GM21786 (cell line): ENCODE measurements at regions not wholly inside any gene's neighbourhood (a gene's known extent, or its start where the extent isn't known, plus 50 kb on each side); places are given as distances from the start of the nearest gene placed in this dataset.

ENCODE experiments used
- ATAC-seq: cut with Tn5 transposase; IDR thresholded peaks from one replicate; pipeline ENCODE4 v1.9.1; 2021; ENCODE audit not compliant: unreplicated experiment

DNA sequence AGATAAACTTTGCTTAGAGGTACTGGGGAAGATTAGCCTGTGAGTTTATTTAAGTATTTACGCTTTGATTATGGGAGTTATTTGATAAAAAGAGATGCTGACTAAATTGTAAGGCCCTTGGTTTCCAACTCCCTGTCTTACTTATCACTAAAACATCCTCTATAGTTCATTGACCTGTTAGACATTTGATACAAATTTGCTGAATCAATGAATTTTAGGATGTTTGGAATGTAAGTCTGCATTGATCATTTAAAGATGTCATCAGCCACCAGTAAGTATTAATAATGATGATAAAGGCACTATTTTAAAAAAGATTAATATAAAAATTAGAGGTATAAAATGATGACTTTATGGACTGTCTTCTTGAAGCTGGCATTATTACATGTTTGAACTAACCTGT lies 340.6 kb downstream of the SPRY1 start:
- no peak for ATAC-seq

DNA sequence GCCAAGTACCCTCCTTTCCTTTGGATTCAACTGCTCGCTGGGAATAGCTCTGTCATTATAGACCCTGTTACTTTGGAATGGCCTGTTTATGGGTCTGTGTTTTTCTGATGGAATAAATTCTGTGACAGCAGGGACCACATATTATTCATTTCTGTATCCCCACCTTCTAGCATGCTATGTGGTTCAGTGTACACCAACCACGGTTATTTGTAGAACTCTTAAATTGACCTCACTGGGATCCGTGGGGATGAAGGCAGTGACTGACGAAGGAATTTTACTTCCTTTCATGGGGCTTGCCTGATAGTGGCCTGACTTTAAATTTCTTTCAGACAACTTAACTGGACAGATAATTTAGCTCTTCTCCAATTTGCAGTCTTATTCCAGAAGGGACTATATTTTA lies 343.2 kb downstream of the SPRY1 start:
- no peak for ATAC-seq

DNA sequence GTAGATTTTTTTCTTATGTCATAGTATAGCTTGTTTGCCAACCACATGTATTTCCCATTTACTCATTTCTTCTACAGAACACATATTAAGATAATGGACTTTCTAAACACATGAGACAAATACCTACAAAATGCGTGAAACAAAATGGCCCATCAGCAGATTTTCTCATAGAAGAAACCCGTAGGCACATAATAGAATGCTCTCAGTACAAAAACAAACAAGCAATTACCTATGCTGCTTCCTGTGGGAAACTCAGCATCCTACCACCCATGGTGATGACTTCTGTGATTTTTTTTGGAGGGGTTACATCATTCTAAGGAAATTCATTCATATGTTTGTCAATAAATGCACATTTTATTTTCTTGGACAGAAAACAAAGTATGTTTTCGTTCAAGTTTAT lies 343.6 kb downstream of the SPRY1 start:
- ATAC-seq = no peak

DNA sequence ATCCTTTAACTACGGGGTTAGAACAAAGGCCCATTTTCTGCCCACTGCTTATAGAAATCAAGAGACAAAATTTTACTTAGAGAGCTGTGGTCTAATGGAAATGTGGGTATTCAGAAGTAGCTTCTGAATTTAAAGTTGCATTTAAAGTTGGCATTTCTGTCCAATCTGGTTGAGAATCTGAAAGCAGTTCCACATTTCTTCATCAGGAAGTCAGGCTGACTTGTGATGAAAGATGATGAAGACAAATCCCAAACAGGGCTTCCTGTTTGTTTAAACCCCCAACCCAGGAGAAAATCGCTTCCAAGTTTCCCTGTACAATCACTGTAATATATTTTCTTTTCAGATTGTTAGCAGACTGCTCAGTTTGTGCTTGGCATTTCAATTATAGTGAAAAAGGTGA lies 345.3 kb downstream of the SPRY1 start:
- ATAC-seq = no peak

DNA sequence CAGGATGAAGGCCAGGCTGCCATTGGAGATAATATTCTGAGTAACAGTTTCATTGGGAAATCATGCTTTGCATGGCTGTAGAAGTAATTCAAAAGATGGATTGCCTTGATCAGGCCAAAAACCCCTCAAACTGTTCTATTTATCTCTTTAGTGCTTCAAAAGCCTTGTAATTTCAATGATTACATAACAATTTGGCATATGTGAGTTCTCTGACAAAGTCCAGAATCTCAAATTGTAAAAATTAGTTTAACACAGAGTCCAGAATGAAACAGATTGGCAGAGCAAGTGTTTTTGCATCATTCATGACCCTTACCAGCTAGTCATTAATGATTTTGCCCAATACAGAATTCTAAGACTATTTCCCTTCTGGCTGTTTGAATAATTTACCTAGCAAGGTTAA lies 347.3 kb downstream of the SPRY1 start:
- no peak for ATAC-seq

DNA sequence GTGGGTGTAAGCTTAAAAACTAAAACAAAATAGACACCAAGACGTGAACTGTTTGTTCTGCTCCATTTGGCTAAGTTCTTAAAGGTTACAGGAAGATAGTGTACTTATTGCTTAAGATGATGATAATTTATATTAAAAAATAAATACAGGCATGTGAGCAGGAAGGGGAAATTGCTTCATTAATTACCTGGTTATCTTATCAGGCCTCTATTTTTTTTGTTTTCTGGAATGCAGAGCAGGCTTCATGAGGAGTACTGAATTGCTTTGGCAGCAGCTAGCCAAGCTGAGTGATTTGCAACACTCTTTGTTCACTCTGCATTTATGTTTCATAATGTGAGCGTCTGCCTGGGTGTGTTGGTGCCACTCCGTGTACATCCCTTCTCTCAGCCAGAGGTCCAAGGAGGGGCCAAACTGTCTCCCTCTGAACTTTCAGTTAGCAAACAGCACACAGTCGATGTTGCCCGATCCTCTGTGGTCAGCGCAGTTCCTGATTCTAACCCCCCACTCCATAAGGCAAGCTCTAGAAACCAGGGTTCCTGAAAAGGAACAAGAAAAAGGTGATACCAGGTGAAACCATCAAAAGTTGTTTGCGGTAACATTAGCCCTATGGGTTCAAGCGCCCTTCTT lies 348.2 kb downstream of the SPRY1 start:
- ATAC-seq = no peak

DNA sequence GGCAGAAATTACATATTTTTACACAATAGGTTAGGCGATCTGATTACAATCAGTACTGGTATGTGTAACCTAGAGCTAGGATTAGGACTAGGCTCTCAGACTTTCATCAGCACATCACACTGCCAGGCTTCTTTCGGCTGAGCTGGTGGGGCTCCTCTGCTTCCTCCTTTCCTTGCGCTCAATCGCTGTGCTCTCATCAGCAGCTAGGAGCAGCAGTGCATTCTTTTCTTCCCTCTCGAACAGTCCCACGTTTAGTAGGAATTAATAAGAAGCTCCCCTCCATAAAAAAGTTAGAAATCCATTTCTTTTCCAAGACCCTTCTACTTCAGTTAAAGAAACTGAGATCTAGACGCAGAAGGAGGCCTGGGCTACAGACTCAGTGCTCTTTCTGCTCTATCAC lies 350.4 kb downstream of the SPRY1 start:
- no peak for ATAC-seq

DNA sequence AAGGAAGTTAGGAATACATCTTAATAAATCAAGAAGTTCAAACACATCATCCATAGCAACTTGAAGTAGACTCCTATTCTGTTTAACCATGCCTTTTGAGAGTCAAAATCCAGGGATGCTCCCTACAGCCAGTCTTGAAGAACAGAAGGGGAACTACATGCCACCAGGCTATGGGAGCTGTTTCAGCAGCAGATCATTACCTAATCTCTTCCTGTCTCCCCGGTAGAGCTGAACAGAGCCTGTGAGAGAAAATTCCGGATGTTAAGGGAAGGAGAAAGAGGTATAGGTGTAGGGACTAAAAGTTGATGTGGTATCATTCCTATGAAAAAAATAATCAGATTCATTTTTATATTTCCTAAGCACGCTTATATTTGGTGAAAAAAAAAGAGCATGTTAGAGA lies 352.2 kb downstream of the SPRY1 start:
- ATAC-seq = no peak

DNA sequence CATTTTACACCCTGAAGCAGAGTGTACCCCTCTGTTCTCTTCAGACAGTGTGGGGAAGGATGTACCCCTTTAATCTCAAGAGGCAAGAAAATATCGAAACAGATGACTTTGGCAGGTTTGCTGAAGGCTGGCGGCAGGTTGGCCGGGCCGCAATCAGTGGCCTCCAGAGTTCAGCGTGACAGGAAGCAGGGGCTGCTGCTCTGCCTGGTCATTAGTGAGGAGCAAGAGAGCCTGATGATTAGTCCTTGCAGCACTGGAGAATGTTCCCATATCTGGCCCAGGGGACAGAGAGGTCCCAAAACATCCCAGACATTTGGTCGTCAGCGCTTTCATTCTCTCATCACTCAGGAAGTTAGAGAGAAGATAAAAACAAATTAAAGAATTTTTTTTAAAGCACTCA lies 352.8 kb downstream of the SPRY1 start:
- no peak for ATAC-seq

DNA sequence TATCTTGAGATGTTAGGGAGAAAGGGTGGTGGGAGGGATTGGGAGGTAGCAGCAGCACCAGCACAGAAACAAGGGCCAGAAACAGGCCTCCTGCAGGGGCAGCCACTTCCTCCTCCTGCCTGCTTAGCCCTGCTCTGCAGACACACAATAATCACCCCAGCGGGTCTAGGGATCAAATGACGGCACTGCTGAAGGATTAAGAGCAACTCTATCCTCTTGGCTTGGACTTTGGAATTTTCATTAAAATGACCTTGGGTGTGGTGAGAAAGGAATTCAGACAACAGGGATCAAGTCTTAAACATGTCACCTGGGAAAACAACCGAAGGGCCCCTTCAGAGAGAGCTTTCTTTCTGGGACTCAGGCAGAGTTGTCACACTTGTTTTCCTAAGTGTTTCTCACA lies 353.4 kb downstream of the SPRY1 start:
- ATAC-seq = no peak

DNA sequence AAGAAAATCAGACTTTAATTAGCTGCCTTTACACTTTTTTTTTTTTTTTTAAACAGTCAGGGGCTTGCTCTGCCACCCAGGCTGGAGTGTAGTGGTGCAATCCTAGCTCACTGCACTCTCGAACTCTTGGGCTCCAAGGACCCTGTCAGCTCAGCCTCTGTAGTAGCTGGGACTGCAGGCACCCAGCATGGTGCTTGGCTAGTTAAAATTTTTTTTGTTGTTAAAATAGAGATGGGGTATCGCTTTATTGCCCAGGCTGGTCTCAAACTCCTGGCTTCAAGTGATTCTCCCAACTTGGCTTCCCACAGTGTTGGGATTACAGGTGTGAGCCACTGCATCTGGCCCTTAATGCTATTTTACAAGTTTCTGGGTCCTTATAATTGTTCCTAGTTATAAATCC lies 359.1 kb downstream of the SPRY1 start:
- no peak for ATAC-seq

DNA sequence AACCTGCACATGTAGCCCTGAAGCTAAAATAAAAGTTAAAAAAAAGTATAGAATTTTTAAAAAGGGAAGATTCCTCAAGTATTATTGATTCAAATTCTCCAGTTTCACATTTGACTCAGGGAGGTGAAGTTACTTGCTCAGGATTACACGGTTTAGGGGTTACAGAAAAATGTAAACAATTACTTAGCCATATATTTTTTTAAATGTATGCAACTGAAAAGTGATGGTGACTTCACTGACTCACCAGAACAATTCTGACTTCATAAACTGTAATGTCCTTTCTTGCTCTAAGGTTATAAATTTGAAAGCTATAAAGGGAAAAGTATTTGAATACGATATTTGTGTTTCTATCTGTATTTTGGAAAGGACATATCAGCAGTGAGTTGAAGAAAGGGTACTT lies 371.2 kb downstream of the SPRY1 start:
- no peak for ATAC-seq

DNA sequence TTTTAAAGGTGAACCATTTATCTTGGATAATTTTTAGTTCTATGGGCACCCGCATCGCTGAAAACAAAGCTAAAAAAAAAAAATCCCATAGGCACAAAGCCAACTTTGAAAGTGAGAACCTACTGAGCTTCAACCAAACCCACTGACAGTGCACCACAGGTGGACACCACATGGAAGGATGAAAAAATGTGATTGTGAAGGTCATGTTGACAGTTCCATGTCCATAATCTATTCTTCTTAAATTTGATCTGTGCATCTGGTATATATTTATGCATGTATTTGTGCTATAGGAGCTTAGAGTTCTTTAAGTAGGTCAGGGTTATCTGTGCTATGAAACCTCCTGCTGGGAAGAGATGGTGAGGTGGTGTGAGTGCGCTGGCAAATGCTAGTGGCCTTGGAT lies 374.3 kb downstream of the SPRY1 start:
- ATAC-seq = no peak

DNA sequence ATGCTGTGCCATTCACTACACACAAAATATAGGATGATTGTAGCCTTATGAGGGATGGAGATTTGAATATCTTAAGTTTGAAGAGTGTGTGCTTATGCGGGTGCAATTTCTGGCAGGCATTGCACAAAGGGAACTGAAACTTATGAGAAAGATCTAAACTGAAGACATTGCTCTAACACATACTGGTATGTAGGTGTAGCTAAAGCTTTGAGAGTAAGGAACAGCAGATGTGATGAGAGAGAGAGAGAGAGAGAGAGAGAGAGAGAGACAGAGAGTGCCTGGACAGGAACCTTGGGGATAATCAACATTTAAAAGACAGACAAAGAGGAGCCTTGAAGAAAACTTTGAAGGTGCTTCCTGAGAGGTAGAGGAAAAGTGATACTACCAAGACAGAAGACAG lies 379.7 kb downstream of the SPRY1 start:
- peak; percentile 99 for ATAC-seq

DNA sequence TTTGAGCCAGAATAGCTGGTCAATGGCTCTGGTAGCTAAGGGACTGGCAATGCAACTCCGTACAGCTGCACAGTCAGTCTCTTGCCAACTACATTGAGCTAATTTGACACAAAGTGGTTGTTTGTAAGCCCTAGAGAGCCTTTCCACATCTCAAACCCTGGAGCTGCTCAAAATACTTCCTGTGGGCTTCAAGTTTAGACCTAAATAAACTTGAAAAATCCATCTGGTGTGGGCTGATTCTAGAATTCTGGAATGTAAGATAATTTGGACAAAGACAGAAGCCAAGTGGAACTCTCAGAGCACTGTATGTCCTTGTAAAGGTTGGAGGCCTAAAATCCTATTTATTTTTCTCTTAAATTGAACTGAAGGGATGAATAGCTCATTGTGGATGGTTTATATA lies 380.8 kb downstream of the SPRY1 start:
- ATAC-seq = no peak

DNA sequence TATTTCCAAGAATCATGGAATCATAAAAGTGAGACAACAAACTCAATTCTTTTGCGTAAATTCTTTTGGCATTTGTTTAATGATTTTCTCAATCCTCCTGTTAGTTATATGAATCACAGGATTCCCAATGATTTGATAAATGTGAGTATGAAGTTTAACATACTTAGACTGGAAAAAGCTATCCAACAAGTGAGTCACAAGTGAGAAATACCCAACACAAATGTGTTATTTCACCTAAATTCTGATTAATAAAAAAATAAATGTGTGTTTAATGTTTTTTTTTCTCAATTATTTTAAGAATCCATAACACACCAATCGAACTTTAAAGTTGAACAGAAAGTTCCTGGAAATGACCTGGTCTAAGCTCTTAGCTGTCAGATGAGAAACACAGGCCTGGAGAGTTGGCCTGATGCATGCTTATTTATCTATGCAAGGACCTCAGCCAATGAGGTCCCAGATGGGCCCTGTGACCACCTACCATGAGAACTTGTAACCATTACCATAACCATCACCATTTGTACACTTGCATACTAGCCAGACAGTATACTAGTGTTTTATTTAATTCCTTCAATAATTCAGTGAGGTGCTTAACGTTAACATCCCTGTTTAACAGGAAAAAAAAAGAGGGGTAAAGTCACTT lies 386.7 kb downstream of the SPRY1 start:
- no peak for ATAC-seq

DNA sequence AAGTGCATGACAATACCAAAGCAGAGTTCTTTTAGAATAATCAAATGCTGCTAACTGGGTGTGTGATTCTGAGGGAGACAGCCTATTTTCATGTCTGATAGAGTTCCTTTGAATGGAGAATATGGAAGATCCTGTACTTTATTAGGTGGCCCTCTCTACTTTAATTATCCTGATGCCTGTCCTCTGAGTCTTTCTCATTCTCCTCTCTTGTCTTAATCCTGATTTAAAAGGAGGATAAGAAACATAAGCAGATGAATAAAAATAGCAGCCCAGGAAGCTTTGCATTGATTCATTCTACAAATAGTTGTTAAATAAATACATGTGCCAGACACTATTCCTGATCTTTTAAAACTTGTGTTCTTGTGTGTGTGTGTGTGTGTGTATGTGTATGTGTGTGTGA lies 387.3 kb downstream of the SPRY1 start:
- no peak for ATAC-seq

DNA sequence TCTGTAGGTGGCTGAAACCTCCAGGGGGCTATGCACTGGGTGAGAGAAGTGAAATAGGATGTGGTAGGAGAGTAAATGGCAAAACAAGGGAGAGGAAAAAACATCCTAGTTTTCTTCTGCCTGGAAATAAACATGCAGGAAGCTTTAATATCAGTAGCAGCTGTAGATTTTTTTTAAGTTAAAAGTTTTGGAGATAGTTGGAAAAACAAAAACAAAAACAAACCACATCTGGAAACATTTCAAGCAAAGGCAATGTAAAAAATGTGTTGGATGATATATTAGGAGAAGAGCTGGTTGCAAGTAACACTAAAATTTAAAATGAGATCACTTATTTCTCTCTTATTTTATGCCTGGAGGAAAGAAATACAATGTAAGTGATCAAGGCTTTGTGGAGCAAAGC lies 388.0 kb downstream of the SPRY1 start:
- ATAC-seq = no peak

DNA sequence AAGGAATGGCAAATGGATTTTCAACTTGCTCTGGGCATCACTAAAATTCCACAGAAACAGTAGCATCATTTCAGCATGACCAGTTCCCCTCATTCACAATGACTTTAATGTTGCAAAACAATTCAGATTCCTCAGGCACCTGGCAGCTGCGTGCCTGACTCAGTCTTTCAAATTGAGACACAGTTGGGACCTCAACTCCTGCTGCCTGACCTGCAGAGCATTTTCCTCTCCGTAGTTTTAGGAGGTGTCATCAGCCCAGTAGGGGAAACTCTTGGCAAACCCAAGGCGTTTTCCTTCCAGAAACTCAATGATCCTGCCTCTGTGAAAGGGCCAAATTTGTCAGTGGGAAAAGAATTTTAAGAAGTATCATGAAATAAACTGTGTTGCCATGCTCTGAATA lies 388.9 kb downstream of the SPRY1 start:
- no peak for ATAC-seq

DNA sequence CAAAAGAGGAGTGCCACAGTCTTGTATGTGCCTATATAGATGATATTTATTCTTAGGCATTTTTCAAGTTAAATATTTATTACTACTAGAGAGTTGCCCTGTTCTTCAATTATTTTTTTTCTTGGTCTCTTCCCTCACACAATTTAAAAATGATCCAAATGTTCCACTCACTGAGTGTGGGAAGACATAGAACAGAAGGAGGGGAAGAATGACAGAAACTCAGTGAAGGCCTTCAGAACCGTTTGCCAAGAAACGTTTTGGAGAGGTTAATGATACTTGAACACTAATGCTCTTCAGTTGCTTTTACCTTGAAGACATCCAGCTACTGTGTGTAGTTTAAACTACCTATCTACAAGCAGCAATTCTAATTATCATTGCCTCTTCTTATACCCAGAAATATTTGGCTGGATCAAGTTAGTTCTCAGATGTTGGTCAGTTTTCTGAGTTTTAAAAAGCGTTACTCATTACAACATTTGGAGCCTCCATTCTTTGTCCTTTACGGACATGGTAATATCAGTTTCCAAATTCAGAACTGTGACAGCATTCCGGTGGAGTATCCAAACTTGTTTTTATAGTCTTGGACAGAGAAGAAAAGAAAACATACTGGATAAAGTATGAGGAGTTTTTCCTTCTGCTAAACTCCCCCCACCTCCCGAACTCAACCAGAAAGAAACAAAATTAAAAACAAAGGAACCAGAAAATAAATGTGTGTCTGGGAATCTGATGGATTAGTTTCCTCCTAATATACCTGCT lies 389.7 kb downstream of the SPRY1 start:
- no peak for ATAC-seq

DNA sequence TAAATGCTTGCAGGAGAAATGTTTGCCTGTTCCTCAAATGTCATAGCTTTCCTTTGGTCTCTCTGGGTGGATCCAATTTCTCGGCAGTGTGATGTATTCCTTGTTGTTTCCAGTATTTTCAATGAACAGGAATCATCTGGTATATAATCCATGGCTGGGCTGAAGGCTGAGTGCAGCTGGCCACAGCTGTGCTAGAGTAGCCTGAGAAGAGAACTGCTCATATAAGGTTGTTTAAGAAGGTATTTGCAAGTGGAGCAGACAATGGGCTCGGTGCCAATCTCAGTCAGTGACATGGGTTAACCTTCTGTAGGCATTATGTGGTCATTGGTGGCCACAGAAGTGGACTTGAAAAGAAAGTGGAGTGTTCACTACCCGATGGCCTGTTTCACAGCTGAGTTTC lies 390.3 kb downstream of the SPRY1 start:
- ATAC-seq = no peak

DNA sequence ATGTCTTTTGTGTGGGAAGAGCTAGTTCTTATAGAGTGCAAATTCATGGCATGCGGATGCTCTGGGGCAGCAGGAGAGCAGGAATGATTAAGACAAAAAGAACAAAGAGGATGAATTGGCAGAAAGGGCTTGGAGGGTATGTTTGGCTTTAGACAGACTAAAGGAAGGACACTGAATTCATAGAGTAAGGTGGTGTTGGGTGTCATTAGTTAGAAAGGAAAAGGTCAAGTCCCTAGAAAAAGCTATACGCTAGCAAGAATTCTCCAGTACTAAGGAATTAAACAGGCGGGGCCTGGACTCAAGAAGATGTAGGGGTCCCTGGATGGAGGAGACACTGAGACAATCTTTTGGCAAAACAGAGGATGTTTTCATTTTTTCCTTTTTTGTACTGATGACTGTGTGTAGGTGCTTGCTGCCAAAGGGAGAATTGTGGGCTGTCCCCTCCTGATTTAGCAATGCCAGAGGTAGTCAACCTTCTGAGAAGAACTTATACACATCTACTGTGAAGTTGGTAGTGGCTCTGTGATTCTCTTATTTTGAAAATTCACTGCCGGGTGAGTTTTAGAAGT lies 391.0 kb downstream of the SPRY1 start:
- ATAC-seq = no peak
